Caco-2 (cell line): ENCODE measurements at regions not wholly inside any gene's neighbourhood (a gene's known extent, or its start where the extent isn't known, plus 50 kb on each side); places are given as distances from the start of the nearest gene placed in this dataset.

Experiments
- BruUV-seq: library from RNA; stranded (reverse); fragments of 400-500 nt; replicated peaks from 2 replicates; lab custom pipeline; 2021; lab: Mats Ljungman, UMichigan
- CTCF ChIA-PET: fragments of 300-600 bp; sonication (Branson Sonifier 250); formaldehyde crosslinking; loops from one replicate; lab custom pipeline; 2022; ENCODE audit warnings: antibody characterized with exemption; lab: Charles Lee
- POLR2A ChIA-PET: fragments of 300-600 bp; sonication (Branson Sonifier 250); formaldehyde crosslinking; loops from one replicate; lab custom pipeline; 2022; ENCODE audit warnings: antibody characterized with exemption; lab: Charles Lee
- DNase-seq, 2 experiments: peaks; one replicate each; pipeline versions ENCODE4 v3.0.0 to v3.0.0-alpha.2; 2020 to 2022
- H3K27me3 ChIP-seq: replicated peaks from 2 replicates; pipeline ENCODE4 v1.6.0; 2011; ENCODE audit warnings: low read length; ENCODE audit not compliant: control insufficient read depth, insufficient read depth
- H3K36me3 ChIP-seq: 2 replicates; pipeline ENCODE4 v1.5.1; 2011; ENCODE audit warnings: low read length; ENCODE audit not compliant: control insufficient read depth, insufficient read depth
- H3K4me1 ChIP-seq: fragments of 250-450 bp; sonication (Bioruptor Pico); 2 replicates; pipeline ENCODE4 v1.5.1; 2020; ENCODE audit warnings: mild to moderate bottlenecking
- H3K4me3 ChIP-seq: 2 replicates; pipeline ENCODE4 v1.5.1; 2011; ENCODE audit warnings: low read depth, mild to moderate bottlenecking, control low read depth, low read length
- H3K9me3 ChIP-seq: fragments of 250-450 bp; sonication (Bioruptor Pico); 2 replicates; pipeline ENCODE4 v1.5.1; 2020; ENCODE audit warnings: mild to moderate bottlenecking, moderate library complexity
- H3K27ac Mint-ChIP-seq: one replicate; pipeline ENCODE4 v1.8.0; 2022; ENCODE audit warnings: mixed read lengths; ENCODE audit not compliant: unreplicated experiment
- H3K27me3 Mint-ChIP-seq: one replicate; pipeline ENCODE4 v1.8.0; 2022; ENCODE audit warnings: mixed read lengths; ENCODE audit not compliant: insufficient read depth, unreplicated experiment
- H3K36me3 Mint-ChIP-seq: one replicate; pipeline ENCODE4 v1.8.0; 2022; ENCODE audit warnings: mild to moderate bottlenecking, mixed read lengths; ENCODE audit not compliant: insufficient read depth, unreplicated experiment
- H3K4me1 Mint-ChIP-seq: one replicate; pipeline ENCODE4 v1.8.0; 2022; ENCODE audit warnings: low read depth, mixed read lengths; ENCODE audit not compliant: unreplicated experiment
- H3K4me3 Mint-ChIP-seq: one replicate; pipeline ENCODE4 v1.8.0; 2022; ENCODE audit warnings: mild to moderate bottlenecking, moderate library complexity, mixed read lengths; ENCODE audit not compliant: unreplicated experiment
- H3K9me3 Mint-ChIP-seq: one replicate; pipeline ENCODE4 v1.8.0; 2022; ENCODE audit warnings: mixed read lengths; ENCODE audit not compliant: unreplicated experiment
- intact Hi-C: fragments of 100-400 bp; cut with micrococcal nuclease; formaldehyde crosslinking; loops from one replicate; pipeline ENCODE4 v1.10.0; 2022; ENCODE audit not compliant: unreplicated experiment
- TF ChIP-seq, protein P1 (sequence below), 2 experiments: fragments of 200-600 bp in 1 of 2; IDR thresholded peaks; 1 replicate in 1 of 2; 2 replicates in 1 of 2; pipeline versions ENCODE4 v1.5.1 to v1.8.0; 2011 to 2022; ENCODE audit warnings: antibody characterized with exemption in 1 of 2, control low read depth in 1 of 2, inconsistent platforms in 1 of 2, low read depth in 1 of 2, low read length in 1 of 2, mild to moderate bottlenecking in 1 of 2, moderate library complexity in 1 of 2; ENCODE audit not compliant: insufficient read depth in 1 of 2, severe bottlenecking in 1 of 2, unreplicated experiment in 1 of 2

DNA sequence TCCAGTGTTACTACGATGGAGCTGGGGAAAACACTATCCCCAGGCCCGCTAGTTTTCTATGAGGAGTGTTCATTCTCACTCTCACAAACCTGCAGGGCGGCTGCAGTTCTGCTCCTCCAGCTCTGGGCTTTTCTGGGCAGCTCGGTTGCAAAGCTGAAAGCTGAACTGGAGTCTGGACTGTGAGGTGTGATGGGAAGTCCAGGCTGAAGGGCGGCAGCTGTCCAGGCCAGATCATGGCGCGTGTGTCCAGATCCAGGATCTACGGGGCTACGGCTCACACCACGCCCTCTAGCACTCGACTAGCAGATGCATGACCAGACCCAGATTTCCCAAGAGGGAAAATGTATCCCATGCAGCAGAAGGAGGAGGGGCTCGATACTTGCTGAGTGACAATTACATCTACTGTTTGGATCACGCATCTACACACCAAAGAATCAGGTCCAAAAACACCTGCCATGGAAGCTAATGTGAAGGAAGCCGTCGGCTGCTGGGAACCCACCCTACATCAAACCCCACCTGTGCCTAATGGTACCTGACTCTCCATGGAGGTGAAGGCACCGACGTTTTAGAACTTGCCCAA lies 555.0 kb downstream of the BRD1 start:
- H3K9me3 ChIP-seq, result no peaks in the 10 kb centered on the region
- Mint-ChIP-seq H3K4me1 (no peaks in the 10 kb centered on the region), H3K27ac (no peak overlapping the region), H3K4me3 (no peak overlapping the region), H3K9me3 (no peaks in the 10 kb centered on the region), H3K27me3 (peaks cover 17% of the 10 kb centered on the region), H3K36me3 (no peaks in the 10 kb centered on the region)
- H3K4me3 ChIP-seq, result no peak overlapping the region
- DNase-seq, result no peak
- no TSS peak for BruUV-seq
- TF ChIP-seq, protein P1, sequence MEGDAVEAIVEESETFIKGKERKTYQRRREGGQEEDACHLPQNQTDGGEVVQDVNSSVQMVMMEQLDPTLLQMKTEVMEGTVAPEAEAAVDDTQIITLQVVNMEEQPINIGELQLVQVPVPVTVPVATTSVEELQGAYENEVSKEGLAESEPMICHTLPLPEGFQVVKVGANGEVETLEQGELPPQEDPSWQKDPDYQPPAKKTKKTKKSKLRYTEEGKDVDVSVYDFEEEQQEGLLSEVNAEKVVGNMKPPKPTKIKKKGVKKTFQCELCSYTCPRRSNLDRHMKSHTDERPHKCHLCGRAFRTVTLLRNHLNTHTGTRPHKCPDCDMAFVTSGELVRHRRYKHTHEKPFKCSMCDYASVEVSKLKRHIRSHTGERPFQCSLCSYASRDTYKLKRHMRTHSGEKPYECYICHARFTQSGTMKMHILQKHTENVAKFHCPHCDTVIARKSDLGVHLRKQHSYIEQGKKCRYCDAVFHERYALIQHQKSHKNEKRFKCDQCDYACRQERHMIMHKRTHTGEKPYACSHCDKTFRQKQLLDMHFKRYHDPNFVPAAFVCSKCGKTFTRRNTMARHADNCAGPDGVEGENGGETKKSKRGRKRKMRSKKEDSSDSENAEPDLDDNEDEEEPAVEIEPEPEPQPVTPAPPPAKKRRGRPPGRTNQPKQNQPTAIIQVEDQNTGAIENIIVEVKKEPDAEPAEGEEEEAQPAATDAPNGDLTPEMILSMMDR (IDR thresholded peaks at IDR 0.05; ENCODE audit: insufficient read depth in 1 of 2, low read depth in 1 of 2, low read length in 1 of 2, severe bottlenecking in 1 of 2, unreplicated experiment in 1 of 2), result no peak
- H3K36me3 ChIP-seq, result no peaks in the 10 kb centered on the region
- POLR2A ChIA-PET, result no interaction called here
- no peaks in the 10 kb centered on the region for H3K4me1 ChIP-seq
- CTCF ChIA-PET, result no interaction called here
- intact Hi-C loops, result no loop called here
- H3K27me3 ChIP-seq, result no peaks in the 10 kb centered on the region

DNA sequence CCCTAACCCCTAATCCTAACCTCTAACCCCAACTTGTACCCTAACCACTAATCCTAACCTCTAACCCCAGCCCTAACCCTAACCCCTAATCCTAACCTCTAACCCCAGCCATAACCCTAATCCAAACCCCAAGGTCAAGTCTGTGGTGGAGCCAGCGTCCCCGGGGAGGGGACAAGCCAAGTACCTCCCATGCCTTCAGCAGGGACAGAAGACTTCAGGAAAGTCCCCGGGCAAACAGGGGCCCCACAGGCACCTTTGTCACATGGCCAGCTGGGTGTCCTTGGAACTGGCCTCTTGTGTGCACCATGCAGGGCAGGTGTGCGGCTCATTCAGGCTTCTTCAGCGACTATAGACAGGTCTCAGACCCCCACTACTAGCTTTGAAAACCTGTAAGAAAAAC lies 555.8 kb downstream of the BRD1 start:
- intact Hi-C loops, result no loop called here
- Mint-ChIP-seq H3K36me3 (no peaks in the 10 kb centered on the region), H3K27me3 (peaks cover 20% of the 10 kb centered on the region), H3K4me3 (no peak overlapping the region), H3K9me3 (no peaks in the 10 kb centered on the region), H3K27ac (no peak overlapping the region), H3K4me1 (no peaks in the 10 kb centered on the region)
- no peaks in the 10 kb centered on the region for H3K4me1 ChIP-seq
- BruUV-seq, result no TSS peak
- H3K27me3 ChIP-seq, result no peaks in the 10 kb centered on the region
- H3K9me3 ChIP-seq, result no peaks in the 10 kb centered on the region
- H3K4me3 ChIP-seq, result no peak overlapping the region
- CTCF ChIA-PET, result no interaction called here
- POLR2A ChIA-PET, result no interaction called here
- DNase-seq, result no peak
- TF ChIP-seq, protein P1 (IDR thresholded peaks at IDR 0.05; ENCODE audit: insufficient read depth in 1 of 2, low read depth in 1 of 2, low read length in 1 of 2, severe bottlenecking in 1 of 2, unreplicated experiment in 1 of 2), result no peak
- H3K36me3 ChIP-seq, result no peaks in the 10 kb centered on the region

DNA sequence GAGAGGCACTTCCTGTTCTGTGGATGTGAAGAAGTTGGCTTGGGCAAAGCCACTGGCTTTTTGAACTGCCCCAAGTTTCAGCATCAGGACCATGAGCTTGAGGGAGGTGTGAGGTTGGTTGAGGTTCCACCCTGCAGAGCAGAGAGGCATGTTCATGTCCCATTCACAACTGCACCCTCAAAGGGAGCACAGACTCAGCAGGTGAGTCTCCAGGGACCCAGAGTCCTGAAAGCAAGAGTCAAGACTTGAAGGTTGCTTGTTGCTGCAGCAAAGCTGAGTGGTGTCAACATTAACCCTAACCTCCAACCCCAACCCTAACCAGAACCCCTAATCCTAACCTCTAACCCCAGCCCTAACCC lies 556.3 kb downstream of the BRD1 start:
- TF ChIP-seq, protein P1 (IDR thresholded peaks at IDR 0.05; ENCODE audit: insufficient read depth in 1 of 2, low read depth in 1 of 2, low read length in 1 of 2, severe bottlenecking in 1 of 2, unreplicated experiment in 1 of 2), result no peak
- Mint-ChIP-seq H3K27me3 (peaks cover 22% of the 10 kb centered on the region), H3K4me3 (no peak overlapping the region), H3K9me3 (no peaks in the 10 kb centered on the region), H3K36me3 (no peaks in the 10 kb centered on the region), H3K27ac (no peak overlapping the region), H3K4me1 (no peaks in the 10 kb centered on the region)
- POLR2A ChIA-PET, result no interaction called here
- no peak for DNase-seq
- CTCF ChIA-PET, result no interaction called here
- Histone ChIP-seq H3K36me3 (no peaks in the 10 kb centered on the region), H3K27me3 (no peaks in the 10 kb centered on the region), H3K4me1 (no peaks in the 10 kb centered on the region), H3K9me3 (no peaks in the 10 kb centered on the region), H3K4me3 (no peak overlapping the region)
- BruUV-seq, result no TSS peak
- intact Hi-C loops, result no loop called here
